Activated T-helper 1 cell treated with anti-CD3 and anti-CD28 coated beads, Interleukin-12 subunit alpha, Interleukin-12 subunit beta, Interleukin-2, Interleukin-4 antibody, amounts not matched to agents 30 ng/mL and 10 ng/mL and 1 ng/mL, durations not matched to agents 14 hours and 24 hours and 36 hours (primary cell): ENCODE measurements at regions not wholly inside any gene's neighbourhood (a gene's known extent, or its start where the extent isn't known, plus 50 kb on each side); places are given as distances from the start of the nearest gene placed in this dataset.

ENCODE experiments used
- DNase-seq: peaks from one replicate; pipeline ENCODE4 v3.0.0; 2021; ENCODE audit warnings: low spot score
- H3K27ac Mint-ChIP-seq: one replicate; pipeline ENCODE4 v1.8.0; 2021; ENCODE audit warnings: mild to moderate bottlenecking, mixed read lengths
- H3K27me3 Mint-ChIP-seq: one replicate; pipeline ENCODE4 v1.8.0; 2022; ENCODE audit warnings: mild to moderate bottlenecking, moderate library complexity, mixed read lengths; ENCODE audit not compliant: insufficient read depth
- H3K36me3 Mint-ChIP-seq: one replicate; pipeline ENCODE4 v1.8.0; 2021; ENCODE audit warnings: low read depth, mixed read lengths
- H3K4me1 Mint-ChIP-seq: one replicate; pipeline ENCODE4 v1.8.0; 2021; ENCODE audit warnings: low read depth, mixed read lengths
- H3K4me3 Mint-ChIP-seq: one replicate; pipeline ENCODE4 v1.8.0; 2021; ENCODE audit warnings: mild to moderate bottlenecking, moderate library complexity, mixed read lengths
- H3K9me3 Mint-ChIP-seq: one replicate; pipeline ENCODE4 v1.8.0; 2021; ENCODE audit warnings: mixed read lengths
- intact Hi-C: fragments of 100-400 bp; cut with micrococcal nuclease; formaldehyde crosslinking; loops from one replicate; pipeline ENCODE4 v1.15.1; 2024

DNA sequence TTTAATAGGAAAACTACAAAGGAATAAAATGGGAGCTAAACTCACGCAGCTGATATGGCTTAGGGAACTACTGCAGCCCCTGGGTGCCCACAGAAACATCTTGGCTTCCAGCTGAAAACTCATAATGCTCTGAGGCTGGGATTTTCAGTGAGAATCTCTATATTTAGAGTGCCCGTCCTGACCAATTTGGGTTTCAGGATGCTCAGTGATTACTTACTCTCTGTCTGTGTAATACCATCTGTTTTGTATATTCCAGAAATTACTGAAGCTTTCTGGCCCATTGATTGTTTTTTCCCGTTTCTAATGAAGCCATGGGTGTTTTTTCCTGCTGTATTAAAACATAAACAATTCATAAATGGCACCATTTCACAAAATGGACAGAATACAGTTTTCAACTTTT lies 50.6 kb upstream of the ZNF385D start:
- Mint-ChIP-seq H3K4me1 (no peaks in the 10 kb centered on the region), H3K27me3 (no peaks in the 10 kb centered on the region), H3K4me3 (no peak overlapping the region), H3K36me3 (no peaks in the 10 kb centered on the region), H3K27ac (no peak overlapping the region), H3K9me3 (peaks cover 23% of the 10 kb centered on the region)
- no peak for DNase-seq
- intact Hi-C loops: no loop called here

DNA sequence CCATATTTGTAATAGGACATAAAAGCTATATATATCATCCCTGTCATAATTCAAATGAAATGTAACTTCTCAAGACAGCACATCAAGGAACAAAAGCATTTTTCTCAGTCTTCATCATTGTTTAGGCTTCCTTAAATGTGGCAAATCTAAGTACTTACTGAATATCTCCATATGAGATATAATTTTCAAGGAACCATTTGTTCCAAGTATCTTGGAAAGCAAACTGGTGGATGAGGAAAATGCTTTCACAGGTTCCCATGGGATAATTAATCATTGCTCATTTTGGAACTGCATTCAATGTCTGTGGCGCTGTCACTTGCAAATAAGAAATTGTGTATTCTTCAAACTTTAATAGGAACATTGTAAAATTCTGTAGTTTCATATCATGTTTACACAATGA lies 52.6 kb upstream of the ZNF385D start:
- H3K27me3 Mint-ChIP-seq: no peaks in the 10 kb centered on the region
- no peak for DNase-seq
- intact Hi-C loops: no loop called here
- H3K27ac Mint-ChIP-seq: no peak overlapping the region
- H3K9me3 Mint-ChIP-seq: peaks cover 13% of the 10 kb centered on the region
- no peak overlapping the region for H3K4me3 Mint-ChIP-seq
- H3K36me3 Mint-ChIP-seq: no peaks in the 10 kb centered on the region
- H3K4me1 Mint-ChIP-seq: no peaks in the 10 kb centered on the region

DNA sequence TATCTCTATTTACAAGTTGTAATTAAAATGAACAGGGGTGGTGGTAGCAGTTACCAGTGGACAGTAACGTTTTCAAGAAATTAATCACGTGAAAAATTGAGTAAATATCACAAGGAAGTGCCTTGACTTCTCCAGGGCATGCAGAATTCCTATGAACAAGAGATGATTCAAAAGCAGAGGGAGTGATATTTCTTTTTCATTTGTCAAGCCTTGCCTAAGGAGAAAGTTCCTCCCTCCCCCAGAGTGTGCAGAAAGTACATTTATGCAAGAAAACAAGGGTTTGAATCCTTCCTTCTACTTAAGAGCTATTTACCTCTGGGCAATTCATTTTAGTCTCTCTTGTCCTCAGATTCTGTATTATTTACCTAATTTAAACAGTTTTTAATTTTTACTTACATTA lies 53.3 kb upstream of the ZNF385D start:
- Mint-ChIP-seq H3K27ac (no peak overlapping the region), H3K27me3 (no peaks in the 10 kb centered on the region), H3K4me1 (no peaks in the 10 kb centered on the region), H3K9me3 (peaks cover 13% of the 10 kb centered on the region), H3K36me3 (no peaks in the 10 kb centered on the region), H3K4me3 (no peak overlapping the region)
- DNase-seq: no peak
- intact Hi-C loops: no loop called here

DNA sequence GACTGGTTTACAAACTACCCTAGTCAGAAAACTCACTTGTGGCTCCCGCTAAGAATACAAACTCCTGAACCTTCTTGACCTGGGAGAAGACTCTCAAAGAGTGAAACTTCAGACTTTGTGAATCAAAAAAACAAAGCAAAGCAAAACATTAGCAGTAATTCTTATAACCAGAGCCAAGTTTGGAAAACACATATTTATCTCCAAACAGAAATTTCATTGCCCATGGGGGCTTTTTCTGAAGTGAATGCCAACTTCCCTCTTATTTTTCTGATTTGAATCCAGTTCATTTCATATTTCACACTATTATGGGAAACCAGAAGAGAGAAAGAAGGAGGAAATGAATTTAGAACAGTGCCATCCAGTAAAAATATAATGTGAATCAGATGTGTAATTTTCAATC lies 55.7 kb upstream of the ZNF385D start:
- Mint-ChIP-seq H3K36me3 (no peaks in the 10 kb centered on the region), H3K27ac (no peak overlapping the region), H3K27me3 (no peaks in the 10 kb centered on the region), H3K9me3 (peaks cover 5% of the 10 kb centered on the region), H3K4me3 (no peak overlapping the region), H3K4me1 (no peaks in the 10 kb centered on the region)
- DNase-seq: no peak
- intact Hi-C loops: no loop called here

DNA sequence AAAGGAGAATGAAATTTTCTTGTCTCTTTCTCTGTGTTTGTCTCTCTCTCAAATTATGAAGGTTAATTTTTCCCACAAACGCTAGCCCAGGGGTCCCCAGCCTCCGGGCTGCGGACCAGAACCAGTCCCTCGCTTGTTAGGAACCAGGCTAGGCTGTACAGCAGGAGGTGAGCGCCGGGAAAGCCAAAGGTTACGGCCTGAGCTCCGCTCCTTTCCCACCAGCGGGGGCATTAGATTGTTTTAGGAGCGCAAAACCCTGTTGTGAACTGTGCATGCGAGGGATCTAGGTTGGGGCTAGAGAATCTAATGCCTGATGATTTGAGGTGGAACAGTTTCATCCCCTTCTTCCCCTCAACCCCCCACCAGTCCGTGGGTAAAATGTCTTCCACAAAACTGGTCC lies 74.7 kb upstream of the ZNF385D start:
- no peaks in the 10 kb centered on the region for H3K36me3 Mint-ChIP-seq
- no peak overlapping the region for H3K4me3 Mint-ChIP-seq
- no peaks in the 10 kb centered on the region for H3K27me3 Mint-ChIP-seq

DNA sequence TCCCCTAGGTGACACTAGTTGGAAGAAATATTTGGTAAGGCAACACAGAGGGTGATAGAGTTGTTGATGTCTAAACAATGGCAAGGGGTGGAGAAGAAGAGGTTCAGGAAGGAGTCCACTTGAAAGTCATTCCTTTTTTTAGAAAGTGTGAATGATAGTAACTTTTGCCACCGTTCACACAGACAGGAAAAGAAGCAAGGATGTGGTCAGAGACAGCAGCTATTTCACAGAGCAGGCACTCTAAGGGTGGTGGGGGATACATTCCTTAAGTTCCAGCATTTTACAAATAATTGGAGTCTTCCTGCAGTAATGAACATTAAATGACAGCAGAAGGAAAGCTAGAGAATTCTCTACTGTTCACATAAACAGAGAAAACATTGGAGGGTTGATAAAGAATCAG lies 75.4 kb upstream of the ZNF385D start:
- Mint-ChIP-seq H3K4me3 (no peak overlapping the region), H3K9me3 (peaks cover 13% of the 10 kb centered on the region), H3K27me3 (no peaks in the 10 kb centered on the region), H3K27ac (no peak overlapping the region), H3K4me1 (no peaks in the 10 kb centered on the region), H3K36me3 (no peaks in the 10 kb centered on the region)
- no peak for DNase-seq
- intact Hi-C loops: no loop called here

More for the DNA sequence above, 74.7 kb upstream of the ZNF385D start:
- no peak for DNase-seq
- no peaks in the 10 kb centered on the region for H3K4me1 Mint-ChIP-seq
- H3K27ac Mint-ChIP-seq: no peak overlapping the region
- peaks cover 13% of the 10 kb centered on the region for H3K9me3 Mint-ChIP-seq
- intact Hi-C loops: no loop called here

DNA sequence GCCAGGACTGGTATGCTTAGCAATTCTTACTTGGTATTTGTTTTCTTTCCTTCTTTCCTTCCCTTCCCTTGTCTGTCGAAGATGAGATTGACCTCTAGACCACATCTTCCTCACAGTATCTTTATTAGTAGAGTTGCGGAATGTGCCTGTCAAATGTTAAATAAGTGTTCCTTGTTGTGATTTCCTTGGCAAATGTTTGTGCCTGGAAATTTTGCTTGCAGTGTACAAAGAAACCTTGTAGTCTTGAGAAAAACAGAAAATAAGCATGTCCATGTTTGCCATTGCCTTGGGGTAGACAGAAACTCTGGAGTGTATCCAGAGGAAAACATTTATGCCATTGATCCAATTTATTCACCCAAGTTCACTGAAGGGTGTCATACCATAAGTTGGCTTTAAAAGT lies 79.5 kb upstream of the ZNF385D start:
- H3K4me3 Mint-ChIP-seq: no peak overlapping the region
- H3K27ac Mint-ChIP-seq: no peak overlapping the region
- DNase-seq: no peak
- peaks cover 10% of the 10 kb centered on the region for H3K9me3 Mint-ChIP-seq
- H3K36me3 Mint-ChIP-seq: no peaks in the 10 kb centered on the region
- H3K4me1 Mint-ChIP-seq: no peaks in the 10 kb centered on the region
- no peaks in the 10 kb centered on the region for H3K27me3 Mint-ChIP-seq
- intact Hi-C loops: no loop called here

DNA sequence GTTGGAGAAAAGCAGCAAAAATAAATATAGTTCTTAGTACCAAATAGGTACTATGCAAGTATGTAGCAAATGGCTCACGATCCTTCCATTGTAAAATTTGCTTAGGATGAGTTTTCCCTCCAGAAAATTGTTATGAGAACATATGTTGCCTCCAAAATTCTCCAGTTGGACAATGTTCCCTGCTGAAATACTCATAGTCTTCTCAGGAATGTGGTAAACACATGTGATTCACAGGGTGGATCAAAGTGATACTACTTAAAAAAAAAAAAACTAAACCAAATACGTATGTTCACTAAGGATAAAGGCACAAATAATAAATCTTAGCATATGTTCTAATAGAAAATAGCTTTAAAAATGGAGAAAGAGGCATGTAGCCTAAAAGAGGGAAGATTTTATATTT lies 84.3 kb upstream of the ZNF385D start:
- DNase-seq: no peak
- intact Hi-C loops: no loop called here
- no peaks in the 10 kb centered on the region for H3K27me3 Mint-ChIP-seq
- H3K36me3 Mint-ChIP-seq: no peaks in the 10 kb centered on the region
- no peaks in the 10 kb centered on the region for H3K4me1 Mint-ChIP-seq
- peaks cover 7% of the 10 kb centered on the region for H3K9me3 Mint-ChIP-seq
- H3K27ac Mint-ChIP-seq: no peak overlapping the region
- H3K4me3 Mint-ChIP-seq: no peak overlapping the region

DNA sequence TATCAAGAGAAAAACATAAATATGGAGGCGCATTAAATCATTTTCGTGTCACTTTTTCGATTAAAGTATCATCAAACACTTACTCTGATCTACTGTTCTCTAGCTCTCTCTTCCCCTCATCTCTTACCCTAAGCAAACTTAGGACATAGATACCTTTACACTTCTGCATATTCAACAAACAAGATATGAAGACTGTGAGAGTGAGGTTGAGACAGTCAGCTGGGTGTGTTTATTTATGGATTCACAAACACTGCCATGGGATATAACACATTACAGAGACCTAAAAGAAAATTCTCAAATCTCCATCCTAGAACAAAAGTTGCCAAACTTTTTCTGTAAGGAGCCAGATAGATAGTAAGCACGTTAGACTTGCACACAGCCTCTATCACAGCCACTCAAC lies 85.2 kb upstream of the ZNF385D start:
- H3K9me3 Mint-ChIP-seq: peaks cover 14% of the 10 kb centered on the region
- H3K27ac Mint-ChIP-seq: no peak overlapping the region
- no peak for DNase-seq
- no peaks in the 10 kb centered on the region for H3K27me3 Mint-ChIP-seq
- no peaks in the 10 kb centered on the region for H3K36me3 Mint-ChIP-seq
- intact Hi-C loops: no loop called here
- no peak overlapping the region for H3K4me3 Mint-ChIP-seq
- H3K4me1 Mint-ChIP-seq: no peaks in the 10 kb centered on the region

DNA sequence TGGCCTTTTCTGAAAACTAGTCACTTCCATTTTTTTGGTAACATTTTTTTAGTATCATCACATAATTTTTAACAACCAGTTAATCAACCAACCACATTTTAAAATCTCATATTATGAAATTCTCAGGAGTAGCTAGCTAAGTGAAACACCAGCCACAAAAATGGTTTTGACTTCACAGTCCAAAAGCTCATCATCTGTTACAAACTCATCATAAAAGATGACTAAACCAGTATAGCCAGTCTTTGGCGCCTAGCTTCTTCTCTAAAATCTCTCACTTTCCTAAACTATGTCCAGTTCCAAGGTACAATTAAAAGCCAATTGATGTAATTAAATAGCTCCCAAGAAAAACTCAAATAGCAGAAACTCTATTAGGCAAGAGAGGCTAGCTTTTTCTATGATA lies 88.2 kb upstream of the ZNF385D start:
- intact Hi-C loops: no loop called here
- no peaks in the 10 kb centered on the region for H3K36me3 Mint-ChIP-seq
- no peak overlapping the region for H3K4me3 Mint-ChIP-seq
- no peak for DNase-seq
- H3K9me3 Mint-ChIP-seq: peaks cover 18% of the 10 kb centered on the region
- no peaks in the 10 kb centered on the region for H3K27me3 Mint-ChIP-seq
- no peaks in the 10 kb centered on the region for H3K4me1 Mint-ChIP-seq
- no peak overlapping the region for H3K27ac Mint-ChIP-seq

DNA sequence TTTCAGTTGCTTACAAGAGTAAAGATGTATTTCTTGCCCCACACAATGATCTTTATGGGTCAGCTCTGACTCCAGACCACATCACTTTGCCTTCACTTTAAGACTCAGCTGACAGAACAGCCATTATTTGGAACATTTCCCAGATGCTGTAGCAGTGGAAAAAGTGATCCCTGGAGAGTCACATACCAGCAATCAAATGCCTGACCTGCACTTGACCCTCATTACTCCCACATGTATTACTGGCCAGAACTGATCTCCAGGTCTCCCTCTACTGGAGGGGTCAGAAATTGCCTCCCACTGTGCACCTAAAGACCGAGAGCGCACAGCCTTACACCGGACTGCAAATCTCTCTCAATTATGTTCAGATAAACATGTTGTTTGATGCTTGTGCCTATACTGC lies 88.6 kb upstream of the ZNF385D start:
- Mint-ChIP-seq H3K9me3 (peaks cover 18% of the 10 kb centered on the region), H3K27ac (no peak overlapping the region), H3K4me3 (no peak overlapping the region), H3K27me3 (no peaks in the 10 kb centered on the region), H3K4me1 (no peaks in the 10 kb centered on the region), H3K36me3 (no peaks in the 10 kb centered on the region)
- intact Hi-C loops: no loop called here
- DNase-seq: no peak

DNA sequence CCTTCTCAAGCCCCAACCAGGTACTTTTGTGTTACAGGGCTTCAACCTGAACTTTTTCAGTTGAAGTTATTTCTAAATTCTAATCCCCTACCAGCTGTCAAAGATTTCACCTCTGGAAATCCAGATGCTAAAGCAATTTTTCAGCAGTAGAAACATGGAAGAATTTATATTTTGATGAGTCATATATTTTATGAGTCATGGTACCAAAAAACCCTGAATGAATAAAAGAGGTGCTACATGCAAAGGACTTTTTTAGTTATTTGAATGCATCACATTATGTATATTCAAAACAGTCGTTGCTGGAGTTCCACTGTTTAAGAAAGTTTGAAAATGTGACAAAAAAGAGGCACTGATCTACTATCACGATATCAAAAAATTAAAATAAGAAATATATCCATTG lies 96.0 kb upstream of the ZNF385D start:
- no peaks in the 10 kb centered on the region for H3K4me1 Mint-ChIP-seq
- intact Hi-C loops: no loop called here
- H3K27ac Mint-ChIP-seq: no peak overlapping the region
- no peaks in the 10 kb centered on the region for H3K36me3 Mint-ChIP-seq
- no peak for DNase-seq
- peaks cover 4% of the 10 kb centered on the region for H3K9me3 Mint-ChIP-seq
- no peak overlapping the region for H3K4me3 Mint-ChIP-seq
- no peaks in the 10 kb centered on the region for H3K27me3 Mint-ChIP-seq

DNA sequence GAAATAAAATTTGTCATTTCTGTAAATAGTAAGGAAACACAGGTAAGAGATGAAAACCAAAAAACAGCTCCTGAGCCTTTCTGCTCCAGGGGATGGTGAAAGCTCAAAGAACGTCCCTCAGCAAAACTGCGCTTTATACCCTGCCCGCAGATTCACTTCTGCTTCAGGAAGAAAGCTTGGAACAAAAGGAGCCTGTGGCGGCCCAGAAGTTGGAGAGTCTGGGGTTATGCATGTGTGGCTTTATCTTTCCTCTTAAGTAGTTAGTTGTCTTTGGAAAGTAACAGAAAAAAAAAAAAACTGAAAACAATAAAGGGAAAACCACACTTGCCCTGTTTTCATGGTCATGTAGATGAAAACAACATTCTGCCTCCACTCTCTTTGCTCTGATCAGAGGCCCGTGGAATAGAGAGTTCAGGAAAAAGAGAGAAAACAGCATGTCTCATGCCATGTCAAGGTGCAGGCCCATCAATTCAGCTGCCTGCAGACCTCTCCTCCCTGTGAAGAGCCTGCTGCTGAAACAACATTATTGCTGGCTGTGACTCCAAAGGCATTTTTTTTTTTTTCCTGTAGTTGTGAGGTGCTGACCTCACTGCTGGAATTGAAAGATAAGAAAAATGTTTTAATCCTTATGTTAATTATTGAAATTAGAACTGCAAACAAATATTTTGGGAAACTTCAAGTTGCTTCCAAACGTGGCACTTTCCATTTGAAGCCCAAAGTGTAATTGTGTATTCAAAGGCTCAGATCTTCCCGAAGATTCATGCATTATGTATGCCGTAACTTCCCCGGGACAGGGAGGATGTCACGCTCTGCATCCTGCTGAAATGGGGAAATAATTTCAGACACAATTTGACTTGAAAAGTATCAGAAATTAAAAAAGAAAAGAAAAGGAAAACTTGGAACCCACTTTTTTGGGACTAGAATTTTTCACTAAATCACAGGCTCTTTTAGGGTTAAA lies 108.4 kb upstream of the ZNF385D start:
- intact Hi-C loops: no loop called here
- no peak overlapping the region for H3K4me3 Mint-ChIP-seq

DNA sequence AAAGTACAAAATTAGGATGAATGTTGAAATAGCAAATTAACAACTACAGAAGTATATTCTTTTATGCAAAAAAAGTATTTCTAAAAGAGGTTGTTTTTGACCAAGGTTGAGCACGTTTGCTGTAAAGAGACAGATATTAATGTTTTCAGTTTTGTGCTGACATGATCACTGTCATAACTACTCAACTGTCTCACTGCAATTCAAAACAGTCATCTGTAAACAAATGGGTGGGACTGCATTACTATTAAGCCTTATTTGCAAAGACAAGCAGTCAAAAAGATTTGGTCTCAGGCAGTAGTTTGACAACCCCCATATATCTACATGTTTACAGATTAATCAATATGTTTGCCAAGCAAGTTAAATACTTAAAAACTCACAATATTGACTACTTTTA lies 109.1 kb upstream of the ZNF385D start:
- DNase-seq: no peak
- no peaks in the 10 kb centered on the region for H3K4me1 Mint-ChIP-seq
- H3K9me3 Mint-ChIP-seq: peaks cover 4% of the 10 kb centered on the region
- H3K27ac Mint-ChIP-seq: no peak overlapping the region
- intact Hi-C loops: no loop called here
- no peaks in the 10 kb centered on the region for H3K36me3 Mint-ChIP-seq
- H3K4me3 Mint-ChIP-seq: no peak overlapping the region
- no peaks in the 10 kb centered on the region for H3K27me3 Mint-ChIP-seq

More for the DNA sequence above, 108.4 kb upstream of the ZNF385D start:
- Mint-ChIP-seq H3K9me3 (peaks cover 4% of the 10 kb centered on the region), H3K27ac (no peak overlapping the region), H3K4me1 (no peaks in the 10 kb centered on the region), H3K27me3 (no peaks in the 10 kb centered on the region), H3K36me3 (no peaks in the 10 kb centered on the region)
- DNase-seq: no peak
